ENCODE measurements at regions not wholly inside any gene's neighbourhood (a gene's known extent, or its start where the extent isn't known, plus 50 kb on each side); places are given as distances from the start of the nearest gene placed in this dataset.

DNA sequence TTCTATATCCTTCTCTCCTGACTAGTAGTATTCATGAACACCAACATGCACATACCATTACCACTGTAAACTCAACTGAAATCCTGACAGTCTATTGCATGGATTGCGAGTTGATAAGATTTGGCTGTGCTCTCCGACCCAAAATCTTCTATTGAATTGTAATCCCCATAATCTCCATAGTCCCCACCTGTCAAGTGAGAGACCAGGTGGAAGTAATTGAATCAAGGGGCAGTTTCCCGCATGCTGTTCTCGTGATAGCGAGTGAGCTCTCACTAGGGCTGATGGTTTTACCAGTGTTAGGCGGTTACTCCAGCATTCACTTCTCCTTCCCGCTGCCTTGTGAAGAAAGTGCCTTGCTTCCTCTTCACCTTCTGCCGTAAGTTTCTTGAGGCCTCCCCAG is 261.8 kb downstream of the PHF14 start:
- TF ChIP-seq, protein P1, sequence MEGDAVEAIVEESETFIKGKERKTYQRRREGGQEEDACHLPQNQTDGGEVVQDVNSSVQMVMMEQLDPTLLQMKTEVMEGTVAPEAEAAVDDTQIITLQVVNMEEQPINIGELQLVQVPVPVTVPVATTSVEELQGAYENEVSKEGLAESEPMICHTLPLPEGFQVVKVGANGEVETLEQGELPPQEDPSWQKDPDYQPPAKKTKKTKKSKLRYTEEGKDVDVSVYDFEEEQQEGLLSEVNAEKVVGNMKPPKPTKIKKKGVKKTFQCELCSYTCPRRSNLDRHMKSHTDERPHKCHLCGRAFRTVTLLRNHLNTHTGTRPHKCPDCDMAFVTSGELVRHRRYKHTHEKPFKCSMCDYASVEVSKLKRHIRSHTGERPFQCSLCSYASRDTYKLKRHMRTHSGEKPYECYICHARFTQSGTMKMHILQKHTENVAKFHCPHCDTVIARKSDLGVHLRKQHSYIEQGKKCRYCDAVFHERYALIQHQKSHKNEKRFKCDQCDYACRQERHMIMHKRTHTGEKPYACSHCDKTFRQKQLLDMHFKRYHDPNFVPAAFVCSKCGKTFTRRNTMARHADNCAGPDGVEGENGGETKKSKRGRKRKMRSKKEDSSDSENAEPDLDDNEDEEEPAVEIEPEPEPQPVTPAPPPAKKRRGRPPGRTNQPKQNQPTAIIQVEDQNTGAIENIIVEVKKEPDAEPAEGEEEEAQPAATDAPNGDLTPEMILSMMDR (IDR thresholded peaks at IDR 0.05; ENCODE audit: insufficient read depth, low read length, missing control alignments): no peak
- DNase-seq (ENCODE audit: low read depth, low spot score): no peak

DNA sequence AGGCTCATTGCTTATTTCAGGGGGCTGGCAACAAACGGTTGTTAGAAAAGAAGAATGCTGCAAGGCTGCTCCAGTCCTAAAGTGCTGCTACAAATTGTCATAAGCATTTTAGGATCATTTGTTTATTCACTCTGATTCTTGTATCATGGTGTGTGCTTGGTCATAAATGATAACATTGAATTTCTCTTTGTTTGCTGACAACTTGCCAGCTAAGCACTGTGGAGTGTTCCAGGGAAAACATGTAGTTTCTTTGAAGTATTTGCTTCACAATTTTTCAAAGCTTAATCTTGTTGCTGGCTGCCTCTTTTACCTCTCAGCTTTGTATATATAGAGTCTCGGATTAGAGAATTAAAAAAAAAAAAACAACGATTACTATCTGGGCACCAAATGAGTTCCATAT is 263.0 kb downstream of the PHF14 start:
- POLR2A ChIA-PET: no interaction called here
- TF ChIP-seq, protein P1 (IDR thresholded peaks at IDR 0.05; ENCODE audit: insufficient read depth, low read length, missing control alignments): no peak
- no peak overlapping the region for H3K4me3 ChIP-seq (ENCODE audit: low read depth, low read length)
- DNase-seq (ENCODE audit: low read depth, low spot score): no peak
- CTCF ChIA-PET: no interaction called here

More for the DNA sequence above, 261.8 kb downstream of the PHF14 start:
- ChIA-PET CTCF (no interaction called here), POLR2A (no interaction called here)
- H3K4me3 ChIP-seq (ENCODE audit: low read depth, low read length): no peak overlapping the region

DNA sequence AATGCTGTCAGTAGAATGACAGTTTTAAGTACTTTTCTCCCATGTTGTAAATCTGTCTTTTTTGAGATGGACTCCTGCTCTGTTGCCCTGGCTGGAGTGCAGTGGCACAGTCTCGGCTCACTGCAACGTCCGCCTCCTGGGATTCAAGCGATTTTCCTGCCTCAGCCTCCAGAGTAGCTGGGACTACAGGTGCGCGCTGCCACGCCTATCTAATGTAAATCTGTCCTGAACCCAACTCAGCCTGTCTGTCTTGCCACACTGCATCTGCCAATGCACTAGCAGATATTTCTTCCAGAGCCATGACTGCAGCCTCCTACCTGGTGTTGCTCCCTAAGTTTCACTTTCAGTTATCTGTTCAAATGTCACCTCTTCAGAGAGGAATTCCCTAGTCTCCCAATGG is 264.1 kb downstream of the PHF14 start:
- POLR2A ChIA-PET: no interaction called here
- CTCF ChIA-PET: no interaction called here
- DNase-seq (ENCODE audit: low read depth, low spot score): no peak
- TF ChIP-seq, protein P1 (IDR thresholded peaks at IDR 0.05; ENCODE audit: insufficient read depth, low read length, missing control alignments): no peak
- H3K4me3 ChIP-seq (ENCODE audit: low read depth, low read length): no peak overlapping the region

DNA sequence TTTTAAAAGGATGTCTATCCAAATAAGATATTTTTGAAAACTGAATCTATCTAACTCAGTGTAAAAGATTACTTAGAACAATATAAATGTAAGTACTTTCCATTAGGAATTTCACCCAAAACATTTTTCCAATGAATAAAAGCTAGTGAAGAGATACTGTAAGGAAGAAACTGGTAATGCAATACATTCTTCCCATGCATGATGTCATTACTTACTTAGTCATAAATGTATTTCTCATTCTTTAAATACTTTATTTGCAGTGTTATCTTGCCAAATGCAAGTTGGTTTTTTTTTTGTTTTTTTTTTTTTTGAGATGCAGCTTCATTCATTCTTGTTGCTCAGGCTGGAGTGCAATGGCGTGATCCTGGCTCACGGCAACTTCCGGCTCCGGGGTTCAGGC is 265.6 kb downstream of the PHF14 start:
- H3K4me3 ChIP-seq (ENCODE audit: low read depth, low read length): no peak overlapping the region
- CTCF ChIA-PET: no interaction called here
- POLR2A ChIA-PET: no interaction called here
- no peak for DNase-seq (ENCODE audit: low read depth, low spot score)
- TF ChIP-seq, protein P1 (IDR thresholded peaks at IDR 0.05; ENCODE audit: insufficient read depth, low read length, missing control alignments): no peak

DNA sequence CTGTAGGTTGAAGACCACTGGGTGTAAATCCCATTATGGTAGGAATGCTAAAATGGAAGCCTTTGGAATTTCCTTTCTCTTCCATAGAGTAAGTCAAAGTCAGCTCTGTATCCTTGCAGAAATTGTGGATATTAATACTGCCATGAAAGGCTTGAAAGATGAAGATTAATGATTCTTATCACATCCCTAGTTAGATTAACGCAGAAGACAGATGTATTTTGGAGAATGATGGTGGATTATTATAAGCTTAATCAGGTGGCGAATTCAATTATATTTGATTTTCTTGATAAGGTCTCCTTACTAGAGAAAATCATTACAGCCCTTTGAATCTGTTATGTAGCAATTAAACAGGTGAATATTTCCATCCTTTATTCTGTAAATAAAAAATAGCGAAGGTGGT is 270.1 kb downstream of the PHF14 start:
- POLR2A ChIA-PET: no interaction called here
- CTCF ChIA-PET: no interaction called here
- no peak for DNase-seq (ENCODE audit: low read depth, low spot score)
- TF ChIP-seq, protein P1 (IDR thresholded peaks at IDR 0.05; ENCODE audit: insufficient read depth, low read length, missing control alignments): no peak
- no peak overlapping the region for H3K4me3 ChIP-seq (ENCODE audit: low read depth, low read length)

DNA sequence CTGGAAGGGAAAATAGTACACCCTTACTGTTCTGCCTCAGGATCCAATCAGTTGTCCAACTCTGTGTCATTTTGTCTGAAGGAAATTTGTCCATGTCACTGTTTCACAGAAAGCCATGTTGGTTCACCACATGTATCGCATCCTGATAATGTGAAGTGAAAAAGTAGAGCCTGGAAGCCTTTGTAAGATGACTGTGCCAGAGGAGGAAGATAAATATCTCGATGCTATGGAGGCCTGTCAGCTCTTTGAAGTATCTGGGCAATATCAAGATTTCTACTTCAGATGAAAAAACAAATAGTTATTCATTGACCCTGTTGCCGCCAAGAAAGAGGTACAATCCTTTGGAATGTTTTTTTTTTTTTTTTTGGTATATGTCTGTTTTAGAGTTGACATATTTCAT is 270.5 kb downstream of the PHF14 start:
- H3K4me3 ChIP-seq (ENCODE audit: low read depth, low read length): no peak overlapping the region
- no peak for DNase-seq (ENCODE audit: low read depth, low spot score)
- TF ChIP-seq, protein P1 (IDR thresholded peaks at IDR 0.05; ENCODE audit: insufficient read depth, low read length, missing control alignments): no peak
- CTCF ChIA-PET: no interaction called here
- POLR2A ChIA-PET: no interaction called here

Data from AG04449 (cell line).